GM18873 (cell line): ENCODE measurements at regions not wholly inside any gene's neighbourhood (a gene's known extent, or its start where the extent isn't known, plus 50 kb on each side); places are given as distances from the start of the nearest gene placed in this dataset.
"Not testable (repeated sequence)": the region's sequence is repeated elsewhere in the genome, so short reads cannot be mapped to it uniquely, and the experiment has no call there.

Source experiments
- ATAC-seq: cut with Tn5 transposase; IDR thresholded peaks from one replicate; pipeline ENCODE4 v1.9.1; 2021; ENCODE audit warnings: mild to moderate bottlenecking, moderate library complexity, moderate number of reproducible peaks; ENCODE audit not compliant: unreplicated experiment, low FRiP score

- no peak for ATAC-seq
Observed at GRCh38 chr11:96447208-96448110, 57.6 kb downstream of the JRKL start.

- ATAC-seq = no peak
Observed at GRCh38 chr11:96448225-96448624, 58.4 kb downstream of the JRKL start.

- ATAC-seq = no peak
Observed at GRCh38 chr11:96456111-96456510, 66.3 kb downstream of the JRKL start.

GRCh38 chr11:96459751-96460150, 69.9 kb downstream of the JRKL start:
- no peak for ATAC-seq

- ATAC-seq = no peak
Observed at GRCh38 chr11:96461871-96462270, 72.1 kb downstream of the JRKL start.

DNA sequence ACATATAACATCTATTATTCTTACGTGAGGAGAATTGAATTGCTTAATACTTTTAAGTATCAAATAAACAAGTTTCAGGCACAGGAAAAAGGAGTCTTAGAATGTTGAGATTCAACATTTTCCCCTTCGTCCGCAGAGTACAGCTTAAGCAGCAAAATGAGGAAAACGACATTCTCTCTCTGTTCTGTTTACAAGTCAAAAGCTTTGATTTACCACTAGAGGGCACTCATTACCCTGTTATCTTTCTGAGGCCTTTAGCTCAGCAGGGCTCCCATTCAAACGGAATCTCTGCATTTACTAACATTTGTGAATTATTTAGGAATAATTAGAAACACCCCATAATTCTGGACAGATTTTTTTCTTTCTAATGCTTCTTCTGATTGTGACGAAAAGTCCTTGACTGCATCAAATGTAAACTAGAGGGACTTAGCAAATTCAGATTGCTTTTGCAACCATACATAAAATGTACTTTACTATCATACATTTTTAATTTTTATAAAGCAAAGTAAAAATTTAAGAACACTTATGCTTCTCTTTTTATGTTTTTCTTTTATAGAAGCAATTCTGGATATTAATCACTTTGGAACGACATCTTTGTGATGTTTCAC, 75.0 kb downstream of the JRKL start:
- peak; percentile 77 for ATAC-seq

DNA sequence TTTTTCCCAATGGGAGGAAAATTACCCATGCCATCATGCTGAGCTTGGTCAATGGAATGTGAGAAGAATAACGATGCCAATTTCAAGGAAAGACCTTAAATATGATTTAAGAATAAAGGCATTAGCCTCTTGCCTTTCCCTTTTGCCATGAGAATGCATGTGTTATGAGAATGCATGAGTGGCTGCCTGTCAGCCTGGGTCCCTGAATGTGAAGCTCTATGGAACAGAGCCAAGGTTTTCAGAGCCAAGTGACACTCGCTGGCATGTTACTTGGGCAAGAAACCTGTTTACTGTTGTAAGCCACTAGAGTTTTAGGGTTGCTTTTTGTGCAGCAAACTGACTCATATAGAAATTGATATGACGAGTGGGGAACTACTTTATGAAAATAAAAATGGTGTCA, 75.7 kb downstream of the JRKL start:
- no peak for ATAC-seq

DNA sequence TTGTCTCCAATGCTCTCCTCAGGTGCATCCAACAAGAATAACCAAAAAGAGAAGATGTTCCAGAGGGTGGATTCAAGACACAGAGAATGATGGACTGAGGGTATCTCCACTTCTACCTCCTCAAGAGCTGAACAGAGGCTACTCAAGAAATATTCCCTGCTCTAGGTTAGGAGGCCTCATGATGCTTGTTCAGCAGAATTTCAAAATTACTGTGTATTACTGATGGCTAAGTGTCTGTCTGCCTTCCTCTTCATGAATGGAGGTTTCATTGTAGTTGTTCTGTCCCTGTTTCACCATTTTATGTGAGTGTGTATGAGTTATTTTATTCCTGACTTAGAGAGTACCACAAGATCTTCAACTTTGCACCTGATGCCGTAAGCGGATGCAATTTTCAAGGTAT, 76.8 kb downstream of the JRKL start:
- no peak for ATAC-seq

DNA sequence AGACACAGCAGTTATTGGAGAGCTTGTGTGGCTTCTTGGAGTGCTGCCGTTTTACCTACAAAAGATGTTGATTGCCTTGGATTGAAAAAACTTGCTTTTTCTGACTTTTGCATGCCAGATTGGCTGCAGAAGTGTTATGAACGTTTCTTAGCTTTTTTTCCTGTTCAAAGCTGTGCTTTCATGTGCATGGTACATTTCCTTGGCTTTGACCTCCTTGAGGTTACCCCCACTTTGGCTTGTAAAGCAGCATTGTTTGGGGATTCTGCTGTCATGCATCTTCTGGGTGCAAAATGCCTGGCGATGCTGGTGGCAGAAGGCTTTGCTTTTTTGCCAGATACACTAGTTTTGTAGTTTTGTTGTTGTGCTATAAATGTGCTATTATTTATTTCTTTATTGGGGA, 80.0 kb downstream of the JRKL start:
- no peak for ATAC-seq

- ATAC-seq = no peak
Observed at GRCh38 chr11:96470521-96470920, 80.7 kb downstream of the JRKL start.

GRCh38 chr11:96472085-96472484, 82.3 kb downstream of the JRKL start:
- no peak for ATAC-seq

DNA sequence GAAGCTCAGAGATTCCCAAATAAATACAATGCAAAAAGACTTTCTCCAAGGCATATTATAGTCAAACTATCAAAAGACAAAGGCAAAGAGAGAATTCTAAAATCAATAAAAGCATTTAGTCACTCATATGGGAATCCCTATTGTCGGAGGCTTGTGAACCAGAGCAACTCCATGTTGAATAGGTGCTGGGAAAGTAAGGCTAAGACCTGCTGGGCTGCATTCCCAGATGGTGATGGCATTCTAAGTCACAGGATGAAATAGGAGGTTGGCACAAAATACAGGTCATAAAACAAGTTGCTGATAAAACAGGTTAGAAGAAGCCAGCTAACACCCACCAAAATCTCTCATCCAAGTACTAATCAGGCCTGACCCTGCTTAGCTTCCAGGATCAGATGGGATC, 84.5 kb downstream of the JRKL start:
- ATAC-seq = no peak

GRCh38 chr11:96481204-96481603, 91.4 kb downstream of the JRKL start:
- no peak for ATAC-seq

- no peak for ATAC-seq
Observed at GRCh38 chr11:96481771-96482170, 92.0 kb downstream of the JRKL start.

DNA sequence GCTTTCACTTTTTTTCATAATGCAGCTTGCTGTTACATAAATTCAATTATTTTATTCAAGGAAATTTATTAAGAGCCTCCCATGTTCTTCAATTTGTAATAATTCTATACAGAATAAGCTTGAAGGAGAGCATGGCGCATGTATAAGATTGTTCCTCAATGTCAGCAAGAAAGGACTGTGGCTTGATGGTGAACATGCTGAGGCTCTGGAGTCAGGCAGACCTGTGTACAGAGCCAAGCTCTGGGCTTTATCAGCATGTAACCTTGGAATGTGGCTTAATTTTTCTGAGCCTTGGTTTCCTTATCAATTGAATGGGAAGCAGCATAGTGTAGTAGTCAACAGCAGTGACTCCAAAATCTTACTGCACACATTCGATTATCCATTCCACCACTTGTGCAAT, 92.4 kb downstream of the JRKL start:
- ATAC-seq = no peak

DNA sequence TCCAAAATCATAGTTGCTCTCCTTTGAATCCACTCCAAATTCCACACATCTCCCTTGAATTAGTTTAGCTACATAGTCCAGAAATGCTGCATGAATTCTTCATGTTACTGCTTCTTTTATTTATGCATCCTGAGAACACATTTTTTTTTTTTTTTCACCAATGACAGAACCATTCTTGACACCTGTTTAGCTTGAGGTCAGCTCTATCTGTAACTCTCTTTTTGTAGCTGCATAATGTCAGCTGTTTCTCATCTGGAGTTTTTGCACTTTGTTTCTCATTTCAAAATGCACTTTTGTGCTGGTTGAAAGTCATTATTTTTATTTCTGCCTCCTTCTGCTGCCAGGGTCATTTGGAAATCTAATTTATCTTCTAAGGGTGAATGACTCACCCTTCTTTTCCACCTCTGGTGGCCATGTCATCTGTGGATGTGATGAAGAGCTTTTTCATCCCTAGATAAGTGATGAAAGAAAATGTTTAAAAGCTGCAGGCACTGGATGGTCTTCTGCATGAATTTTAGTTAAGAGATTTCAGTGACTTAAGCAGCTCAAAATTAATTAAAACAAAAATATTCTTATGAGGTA, 93.7 kb downstream of the JRKL start:
- ATAC-seq = no peak

GRCh38 chr11:96484361-96484760, 94.5 kb downstream of the JRKL start:
- ATAC-seq = no peak

DNA sequence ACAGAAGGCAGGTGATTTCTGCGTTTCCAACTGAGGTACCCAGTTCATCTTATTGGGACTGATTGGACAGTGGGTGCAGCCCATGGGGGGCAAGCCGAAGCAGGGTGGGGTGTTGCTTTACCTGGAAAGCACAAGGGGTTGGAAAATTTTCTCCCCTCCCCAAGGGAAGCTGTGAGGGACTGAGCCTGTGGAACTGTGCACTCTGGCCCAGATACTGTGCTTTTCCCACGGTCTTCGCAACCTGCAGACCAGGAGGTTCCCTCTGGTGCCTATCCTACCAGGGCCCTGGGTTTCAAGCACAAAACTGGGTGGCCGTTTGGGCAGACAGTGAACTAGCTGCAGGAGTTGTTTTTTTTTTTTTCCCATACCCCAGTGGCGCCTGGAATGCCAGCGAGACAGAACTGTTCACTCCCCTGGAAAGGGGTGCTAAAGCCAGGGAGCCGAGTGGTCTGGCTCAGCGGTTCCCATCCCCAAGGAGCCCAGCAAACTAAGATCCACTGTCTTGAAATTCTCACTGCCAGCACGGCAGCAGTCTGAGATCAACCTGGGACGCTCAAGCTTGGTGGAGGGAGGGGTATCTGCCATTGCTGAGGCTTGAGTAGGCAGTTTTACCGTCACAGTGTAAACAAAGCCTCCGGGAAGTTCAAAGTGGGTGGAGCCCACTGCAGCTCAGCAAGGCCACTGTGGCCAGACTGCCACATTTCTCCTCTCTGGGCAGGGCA, 97.2 kb downstream of the JRKL start:
- ATAC-seq = no peak

- ATAC-seq = not testable (repeated sequence)
Observed at GRCh38 chr11:96488911-96489310, 99.1 kb downstream of the JRKL start.

DNA sequence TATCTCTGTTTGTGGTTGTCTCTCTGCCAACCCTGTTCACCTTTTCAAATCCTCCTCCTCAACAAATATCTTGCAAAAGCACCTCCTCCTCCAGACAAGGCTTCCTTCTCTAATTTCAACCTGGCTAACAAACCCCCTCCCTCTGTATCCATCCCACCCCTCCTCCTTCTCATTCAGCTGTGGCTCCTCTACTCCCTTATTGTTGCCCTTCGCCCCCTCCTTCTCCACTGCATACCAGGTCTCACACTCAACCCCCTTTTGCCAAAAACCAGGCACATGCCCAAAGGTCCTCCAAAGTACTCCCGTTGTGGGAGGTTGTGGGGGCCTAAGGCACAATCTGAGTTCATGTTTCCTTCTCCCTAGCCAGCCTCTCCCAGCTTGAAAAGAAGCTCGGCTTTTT, 110.6 kb downstream of the JRKL start:
- ATAC-seq = no peak

GRCh38 chr11:96506041-96506440, 116.2 kb downstream of the JRKL start:
- ATAC-seq = no peak
